ENCODE measurements at regions not wholly inside any gene's neighbourhood (a gene's known extent, or its start where the extent isn't known, plus 50 kb on each side); places are given as distances from the start of the nearest gene placed in this dataset.
"Not testable (repeated sequence)": the region's sequence is repeated elsewhere in the genome, so short reads cannot be mapped to it uniquely, and the experiment has no call there.

- H3K4me1 Mint-ChIP-seq: peaks cover 25% of the 10 kb centered on the region
- DNase-seq (ENCODE audit: low spot score): not testable (repeated sequence)
Observed at GRCh38 chr11:15365286-15365685, 250.6 kb downstream of the INSC start.

GRCh38 chr11:15367695-15368094, 253.0 kb downstream of the INSC start:
- Mint-ChIP-seq H3K27ac (no peak overlapping the region), H3K36me3 (ENCODE audit: low read depth) (no peaks in the 10 kb centered on the region)
- ATAC-seq: peak; percentile 53; the same call in 2 of the 3 replicates

More at GRCh38 chr11:15365286-15365685, 250.6 kb downstream of the INSC start:
- not testable (repeated sequence) for H3K27ac ChIP-seq (ENCODE audit: low read depth); H3K9me2 ChIP-seq (ENCODE audit: insufficient read depth); H3K36me3 ChIP-seq (ENCODE audit: insufficient read depth); H3K4me3 Mint-ChIP-seq; H3K4me1 ChIP-seq (ENCODE audit: insufficient read depth); H3K4me3 ChIP-seq; H3K36me3 Mint-ChIP-seq (ENCODE audit: low read depth); H3F3A ChIP-seq (replicated peaks; ENCODE audit: low read depth); H3K27ac Mint-ChIP-seq; H3K27me3 Mint-ChIP-seq (ENCODE audit: insufficient read depth, low read depth, poor library complexity); H2AFZ ChIP-seq; H3K27me3 ChIP-seq (ENCODE audit: insufficient read depth); H3K79me2 ChIP-seq (replicated peaks; ENCODE audit: insufficient read depth); H3K9me3 Mint-ChIP-seq; ATAC-seq; H3K4me2 ChIP-seq; H4K20me1 ChIP-seq (replicated peaks; ENCODE audit: insufficient read depth)

GRCh38 chr11:15370495-15371147, 255.9 kb downstream of the INSC start:
- Mint-ChIP-seq H3K36me3 (ENCODE audit: low read depth) (peaks cover 3% of the 10 kb centered on the region; the same call in 1 of the 3 replicates), H3K9me3 (peaks cover 2% of the 10 kb centered on the region)
- no peak for TF ChIP-seq ZNF114 (CRISPR knock-in tag; IDR thresholded peaks at IDR 0.05)
- no peak for TF ChIP-seq ETS1 (IDR thresholded peaks at IDR 0.05)
- no peak for TF ChIP-seq POLR2AphosphoS5 (IDR thresholded peaks at IDR 0.05; ENCODE audit: low read depth)
- no peak for TF ChIP-seq EZH2phosphoT487 (IDR thresholded peaks at IDR 0.05; ENCODE audit: unreplicated experiment)
- no peak for TF ChIP-seq NANOG (IDR thresholded peaks at IDR 0.05; ENCODE audit: borderline replicate concordance)
- TF ChIP-seq CREB1 (CRISPR knock-in tag; IDR thresholded peaks at IDR 0.05; ENCODE audit: low read depth): no peak
- no peak for TF ChIP-seq STAT1 (IDR thresholded peaks at IDR 0.05; ENCODE audit: unreplicated experiment)
- TF ChIP-seq CTCF (conservative IDR thresholded peaks at IDR 0.05; ENCODE audit: low read depth in 2 of 2): no peak

More at GRCh38 chr11:15367695-15368094, 253.0 kb downstream of the INSC start:
- Histone ChIP-seq H3K4me3 (no peak overlapping the region), H3K9me2 (ENCODE audit: insufficient read depth) (no peaks in the 10 kb centered on the region), H3K27me3 (ENCODE audit: insufficient read depth) (no peaks in the 10 kb centered on the region), H3K36me3 (ENCODE audit: insufficient read depth) (no peaks in the 10 kb centered on the region), H3K27ac (ENCODE audit: low read depth) (no peak overlapping the region), H3K4me1 (ENCODE audit: insufficient read depth) (peaks cover 6% of the 10 kb centered on the region), H3K79me2 (replicated peaks; ENCODE audit: insufficient read depth) (no peaks in the 10 kb centered on the region), H4K20me1 (replicated peaks; ENCODE audit: insufficient read depth) (peaks cover 3% of the 10 kb centered on the region), H2AFZ (no peak overlapping the region), H3F3A (replicated peaks; ENCODE audit: low read depth) (no peaks in the 10 kb centered on the region), H3K4me2 (peak overlapping the region; percentile 44)
- Mint-ChIP-seq H3K4me3 (no peak overlapping the region), H3K9me3 (no peaks in the 10 kb centered on the region; the same call in 1 of the 3 replicates), H3K27me3 (ENCODE audit: insufficient read depth, low read depth, poor library complexity) (peaks cover 2% of the 10 kb centered on the region), H3K4me1 (peaks cover 25% of the 10 kb centered on the region)
- peak; percentile 50 for DNase-seq (ENCODE audit: low spot score)
- TF ChIP-seq NANOG (IDR thresholded peaks at IDR 0.05; ENCODE audit: borderline replicate concordance) (no peak; the same call in 1 of the 2 replicates), EZH2phosphoT487 (IDR thresholded peaks at IDR 0.05; ENCODE audit: unreplicated experiment) (no peak), CTCF (conservative IDR thresholded peaks at IDR 0.05; ENCODE audit: low read depth in 2 of 2) (no peak), STAT1 (IDR thresholded peaks at IDR 0.05; ENCODE audit: unreplicated experiment) (no peak), POLR2AphosphoS5 (IDR thresholded peaks at IDR 0.05; ENCODE audit: low read depth) (no peak), JUNB (IDR thresholded peaks at IDR 0.05; ENCODE audit: unreplicated experiment) (no peak)

More at GRCh38 chr11:15370495-15371147, 255.9 kb downstream of the INSC start:
- H3K4me3 ChIP-seq: no peak overlapping the region
- Mint-ChIP-seq H3K4me1 (peaks cover 22% of the 10 kb centered on the region), H3K27me3 (ENCODE audit: insufficient read depth, low read depth, poor library complexity) (peaks cover 2% of the 10 kb centered on the region), H3K27ac (no peak overlapping the region), H3K4me3 (no peak overlapping the region)
- H3K9me2 ChIP-seq (ENCODE audit: insufficient read depth): no peaks in the 10 kb centered on the region
- peaks cover 3% of the 10 kb centered on the region for H4K20me1 ChIP-seq (replicated peaks; ENCODE audit: insufficient read depth)
- peaks cover 6% of the 10 kb centered on the region for H3K4me1 ChIP-seq (ENCODE audit: insufficient read depth)
- no peak overlapping the region for H2AFZ ChIP-seq
- ATAC-seq (no peak), DNase-seq (ENCODE audit: low spot score) (no peak)
- H3K36me3 ChIP-seq (ENCODE audit: insufficient read depth): no peaks in the 10 kb centered on the region
- no peaks in the 10 kb centered on the region for H3F3A ChIP-seq (replicated peaks; ENCODE audit: low read depth)
- no peak overlapping the region for H3K4me2 ChIP-seq
- no peak overlapping the region for H3K27ac ChIP-seq (ENCODE audit: low read depth)
- H3K27me3 ChIP-seq (ENCODE audit: insufficient read depth): no peaks in the 10 kb centered on the region
- H3K79me2 ChIP-seq (replicated peaks; ENCODE audit: insufficient read depth): no peaks in the 10 kb centered on the region
